Astrocyte of the spinal cord (primary cell): ENCODE measurements at regions not wholly inside any gene's neighbourhood (a gene's known extent, or its start where the extent isn't known, plus 50 kb on each side); places are given as distances from the start of the nearest gene placed in this dataset.

ENCODE experiments used
- DNase-seq: peaks from one replicate; pipeline ENCODE4 v3.0.0; 2011; ENCODE audit warnings: low read depth, low spot score
- H3K4me3 ChIP-seq: 2 replicates; pipeline ENCODE4 v1.5.1; 2011; ENCODE audit warnings: low read depth, mild to moderate bottlenecking, low read length, moderate library complexity
- in situ Hi-C: cut with HindIII; loops from 2 replicates; pipeline ENCODE4 v1.10.0; 2017; ENCODE audit warnings: low sequenced_read_pairs
- TF ChIP-seq, protein P1 (sequence below): IDR thresholded peaks from 2 replicates; pipeline ENCODE4 v1.5.1; 2012; ENCODE audit warnings: low read depth, mild to moderate bottlenecking, low read length, inconsistent platforms

DNA sequence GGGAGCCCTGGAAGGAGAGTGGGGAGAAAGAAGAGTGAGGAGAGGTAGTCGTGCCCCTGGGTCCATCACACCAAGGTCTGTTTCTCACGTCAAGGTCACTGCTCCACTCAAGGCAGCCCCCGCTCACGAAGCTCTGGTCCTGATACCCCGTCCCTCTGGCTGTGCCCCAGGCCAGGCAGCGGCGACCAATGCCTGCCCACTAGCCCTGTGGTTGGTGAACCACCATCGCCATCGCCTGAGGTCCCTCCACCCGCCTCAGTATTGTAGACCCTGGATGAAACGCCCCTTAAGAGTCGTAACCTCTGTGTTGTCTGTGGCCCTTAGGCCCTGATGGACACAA lies 378.3 kb upstream of the MYT1L start:
- TF ChIP-seq, protein P1, sequence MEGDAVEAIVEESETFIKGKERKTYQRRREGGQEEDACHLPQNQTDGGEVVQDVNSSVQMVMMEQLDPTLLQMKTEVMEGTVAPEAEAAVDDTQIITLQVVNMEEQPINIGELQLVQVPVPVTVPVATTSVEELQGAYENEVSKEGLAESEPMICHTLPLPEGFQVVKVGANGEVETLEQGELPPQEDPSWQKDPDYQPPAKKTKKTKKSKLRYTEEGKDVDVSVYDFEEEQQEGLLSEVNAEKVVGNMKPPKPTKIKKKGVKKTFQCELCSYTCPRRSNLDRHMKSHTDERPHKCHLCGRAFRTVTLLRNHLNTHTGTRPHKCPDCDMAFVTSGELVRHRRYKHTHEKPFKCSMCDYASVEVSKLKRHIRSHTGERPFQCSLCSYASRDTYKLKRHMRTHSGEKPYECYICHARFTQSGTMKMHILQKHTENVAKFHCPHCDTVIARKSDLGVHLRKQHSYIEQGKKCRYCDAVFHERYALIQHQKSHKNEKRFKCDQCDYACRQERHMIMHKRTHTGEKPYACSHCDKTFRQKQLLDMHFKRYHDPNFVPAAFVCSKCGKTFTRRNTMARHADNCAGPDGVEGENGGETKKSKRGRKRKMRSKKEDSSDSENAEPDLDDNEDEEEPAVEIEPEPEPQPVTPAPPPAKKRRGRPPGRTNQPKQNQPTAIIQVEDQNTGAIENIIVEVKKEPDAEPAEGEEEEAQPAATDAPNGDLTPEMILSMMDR = no peak
- H3K4me3 ChIP-seq = no peak overlapping the region
- DNase-seq = no peak
- in situ Hi-C loops = no loop called here

DNA sequence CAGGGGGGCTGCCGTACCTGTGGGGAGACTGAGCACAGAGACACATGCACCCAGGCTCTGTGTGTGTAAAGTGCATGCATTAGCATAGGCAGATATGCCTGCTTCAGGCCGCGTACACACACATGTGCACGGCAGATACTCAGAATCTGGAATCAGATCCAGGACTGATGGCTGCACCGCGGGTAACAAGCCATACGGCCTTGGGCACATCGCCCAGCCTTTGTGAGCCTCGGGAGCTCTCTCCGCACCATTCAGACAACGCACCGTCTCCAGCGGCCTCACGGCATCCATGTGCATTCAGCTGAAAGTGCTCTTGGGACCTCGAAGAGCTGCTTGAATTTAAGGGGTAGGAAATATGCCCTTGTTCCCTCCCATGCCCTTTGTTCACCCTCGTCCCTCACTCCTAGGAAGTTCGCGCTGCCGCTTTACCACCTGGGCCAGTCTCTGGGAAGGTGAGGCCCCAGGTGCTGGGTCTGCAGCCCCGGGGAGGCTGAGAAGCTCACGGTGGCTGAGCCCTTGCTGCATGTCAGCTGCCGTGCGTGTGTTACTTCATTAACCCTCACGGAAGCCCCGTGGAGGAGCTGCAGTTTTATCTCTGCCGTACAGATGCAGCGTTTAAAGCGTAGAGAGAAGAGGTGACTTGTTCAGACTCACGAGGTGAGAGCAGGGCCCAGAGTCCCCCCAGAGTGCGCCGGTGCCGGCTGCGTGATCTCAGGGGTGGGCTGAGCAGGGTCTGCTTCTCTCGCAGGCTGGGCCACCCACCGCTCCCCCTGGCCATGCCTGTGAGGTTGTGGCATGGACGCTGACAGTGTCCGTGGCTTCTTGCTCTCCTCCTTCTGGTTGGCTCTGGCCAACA lies 377.7 kb upstream of the MYT1L start:
- DNase-seq = no peak
- TF ChIP-seq, protein P1 = no peak
- in situ Hi-C loops = no loop called here
- H3K4me3 ChIP-seq = no peak overlapping the region

DNA sequence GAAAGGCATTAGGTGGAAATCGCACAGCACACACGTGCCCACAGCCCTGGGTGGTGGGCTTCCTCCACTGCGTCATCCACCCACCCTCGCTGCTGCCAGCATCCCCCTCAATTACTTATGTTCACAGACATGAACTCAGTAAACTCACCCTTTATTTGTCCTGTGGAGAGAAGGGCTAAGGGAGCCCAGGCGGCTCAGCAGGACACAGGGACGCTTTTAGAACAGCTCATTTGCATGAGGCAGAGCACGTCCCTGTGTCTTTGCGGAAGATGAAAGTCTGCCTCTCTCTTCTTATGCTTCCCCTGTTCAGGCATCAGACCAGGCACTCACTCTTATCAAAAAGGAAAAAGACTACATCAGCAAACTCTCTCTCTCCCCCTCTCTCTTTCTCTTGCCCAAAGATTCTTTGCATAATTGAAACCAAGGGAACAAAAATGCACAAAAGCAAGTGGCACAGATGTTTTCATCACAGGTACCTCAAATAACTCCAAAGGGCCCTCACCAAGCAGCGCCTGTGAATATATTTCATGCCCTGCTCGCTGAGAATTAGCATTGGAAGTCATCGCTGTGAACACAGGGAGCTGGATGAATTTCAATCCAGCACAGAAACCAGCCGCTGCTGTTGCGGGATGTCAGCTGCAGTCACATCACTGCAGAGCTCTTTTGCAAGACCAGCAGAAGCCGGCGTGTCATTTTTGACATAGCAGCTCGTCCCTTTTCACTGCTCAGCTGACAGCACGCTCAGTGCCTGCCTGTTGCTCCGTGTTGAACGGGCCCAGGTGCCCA lies 376.3 kb upstream of the MYT1L start:
- no peak overlapping the region for H3K4me3 ChIP-seq
- TF ChIP-seq, protein P1 = no peak
- in situ Hi-C loops = no loop called here
- no peak for DNase-seq

DNA sequence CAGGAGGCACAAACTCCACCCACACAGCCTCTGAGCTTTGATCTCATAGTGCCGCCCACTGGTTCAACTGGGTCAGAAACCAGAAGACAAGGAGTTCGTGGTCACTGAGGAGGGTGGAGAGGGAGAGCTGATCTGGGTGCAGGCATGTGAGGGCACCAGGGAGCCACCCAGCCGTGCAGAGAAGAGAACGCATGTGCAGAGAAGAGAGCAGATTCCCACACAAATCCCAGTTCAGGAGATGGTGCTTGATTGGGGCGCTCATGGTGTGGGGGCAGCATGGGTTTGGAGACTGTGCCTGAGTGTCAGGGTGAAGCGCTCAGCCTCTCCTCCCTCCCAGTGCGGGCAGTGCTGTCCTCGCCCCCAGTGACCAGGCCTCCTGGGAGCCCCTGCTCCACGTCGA lies 375.2 kb upstream of the MYT1L start:
- TF ChIP-seq, protein P1 = no peak
- H3K4me3 ChIP-seq = no peak overlapping the region
- no peak for DNase-seq
- in situ Hi-C loops = no loop called here

DNA sequence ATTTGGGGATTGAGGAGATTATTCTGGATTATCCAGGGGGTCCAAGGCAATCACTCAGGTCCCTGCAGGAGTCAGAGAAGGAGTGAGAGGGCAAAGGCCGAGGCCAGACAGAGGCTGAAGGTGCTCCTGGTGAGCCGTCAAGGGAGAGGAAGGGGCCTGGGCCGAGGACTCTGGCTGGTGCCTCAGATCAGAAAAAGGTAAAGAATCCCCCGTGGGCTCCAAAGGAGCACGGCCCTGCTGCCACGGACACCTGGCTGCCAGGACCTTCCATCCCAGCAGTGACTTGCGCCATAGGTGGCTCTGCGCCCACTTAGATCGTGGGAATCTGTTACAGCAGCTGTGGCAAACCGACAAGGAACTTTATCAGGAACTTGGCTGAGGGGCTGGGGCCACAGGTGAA lies 374.8 kb upstream of the MYT1L start:
- TF ChIP-seq, protein P1 = no peak
- no peak overlapping the region for H3K4me3 ChIP-seq
- in situ Hi-C loops = no loop called here
- DNase-seq = no peak

DNA sequence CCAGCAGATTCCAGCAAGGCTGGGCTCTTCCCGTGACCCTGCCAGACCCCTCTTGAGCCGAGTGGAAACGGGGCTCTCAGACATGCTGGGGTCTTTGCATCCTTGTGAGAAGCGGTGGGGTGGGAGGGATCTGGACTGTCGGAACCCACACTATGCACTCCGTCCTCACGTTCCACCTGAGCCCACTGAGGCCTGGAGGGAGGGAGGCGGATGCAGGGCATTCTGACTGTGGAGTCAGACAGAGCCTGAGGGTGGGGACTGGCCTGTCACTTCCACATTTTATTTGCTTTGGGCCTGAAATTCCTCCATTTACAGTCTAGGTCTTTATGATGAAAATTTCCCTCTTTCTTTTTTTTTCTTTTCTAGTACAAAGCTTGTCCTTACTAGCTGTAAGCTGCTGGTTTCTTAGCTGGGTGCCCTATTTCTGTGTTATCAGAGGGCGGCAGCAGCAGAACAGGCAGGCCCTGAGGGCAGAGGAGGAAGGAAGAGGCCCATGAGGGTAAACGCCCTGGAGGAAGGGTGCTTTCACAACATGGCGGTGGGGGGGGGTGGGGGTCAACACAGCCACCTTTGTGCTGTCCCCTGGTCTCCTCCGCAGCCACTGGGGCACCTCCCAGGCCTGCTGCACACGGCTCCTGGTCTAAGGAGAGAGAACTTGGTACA lies 373.5 kb upstream of the MYT1L start:
- in situ Hi-C loops = no loop called here
- no peak for DNase-seq
- no peak overlapping the region for H3K4me3 ChIP-seq
- TF ChIP-seq, protein P1 = no peak
